GM12878 (cell line): ENCODE measurements at regions not wholly inside any gene's neighbourhood (a gene's known extent, or its start where the extent isn't known, plus 50 kb on each side); places are given as distances from the start of the nearest gene placed in this dataset.
"Not testable (repeated sequence)": the region's sequence is repeated elsewhere in the genome, so short reads cannot be mapped to it uniquely, and the experiment has no call there.

ENCODE experiments used
- ATAC-seq: fragments of 200-7000 bp; cut with Tn5 transposase; 3 replicates; pipeline ENCODE4 v1.9.1; 2020; ENCODE audit warnings: mild to moderate bottlenecking, moderate library complexity
- BruUV-seq: library from RNA; stranded (reverse); fragments of 400-500 nt; replicated peaks from 2 replicates; lab custom pipeline; 2021; lab: Mats Ljungman, UMichigan
- CTCF ChIA-PET: fragments of 300-600 bp; sonication (Branson Sonifier 250); formaldehyde crosslinking; extraction: SDS; loops from one replicate; lab custom pipeline; 2021; ENCODE audit warnings: inconsistent platforms; lab: Yijun Ruan, JAX
- POLR2A ChIA-PET: fragments of 350-600 bp; formaldehyde crosslinking; extraction: SDS; loops from one replicate; lab custom pipeline; 2021; ENCODE audit warnings: inconsistent platforms; lab: Charles Lee
- RAD21 ChIA-PET: fragments of 300-600 bp; sonication (Branson Sonifier 250); formaldehyde crosslinking; loops from one replicate; lab custom pipeline; 2023; ENCODE audit warnings: antibody characterized with exemption; ENCODE audit not compliant: unreplicated experiment; lab: Charles Lee
- SMC1A ChIA-PET: fragments of 300-600 bp; sonication (Branson Sonifier 250); formaldehyde crosslinking; loops from one replicate; lab custom pipeline; 2023; ENCODE audit not compliant: unreplicated experiment, uncharacterized antibody; lab: Charles Lee
- DNase-seq: peaks from one replicate; pipeline ENCODE4 v3.0.0-alpha.2; 2011; ENCODE audit warnings: low read depth, low spot score
- FAIRE-seq: peaks from 3 replicates; lab custom pipeline; 2011; peaks lifted over from hg19 to GRCh38; lab: Jason Lieb, UNC
- H2AFZ ChIP-seq: 2 replicates; pipeline ENCODE4 v1.6.0; 2011; ENCODE audit warnings: low read depth, low read length, control low read depth; ENCODE audit not compliant: control insufficient read depth
- H3K27ac ChIP-seq: 2 replicates; pipeline ENCODE4 v1.5.1; 2011; ENCODE audit warnings: control low read depth; ENCODE audit not compliant: control insufficient read depth, insufficient read depth
- H3K27me3 ChIP-seq, 2 experiments: replicated peaks in 1 of 2; 2 replicates each; pipeline versions ENCODE4 v1.6.0 to v1.6.1; 2011; ENCODE audit warnings: low read length in 1 of 2; ENCODE audit not compliant: control insufficient read depth in 2 of 2, insufficient read depth in 2 of 2
- H3K36me3 ChIP-seq, 2 experiments: 2 replicates each; pipeline ENCODE4 v1.5.1; 2011; ENCODE audit warnings: low read length in 1 of 2; ENCODE audit not compliant: control insufficient read depth in 2 of 2, insufficient read depth in 2 of 2
- H3K4me1 ChIP-seq: 2 replicates; pipeline ENCODE4 v1.6.1; 2011; ENCODE audit warnings: mild to moderate bottlenecking, low read length, moderate library complexity, mixed read lengths; ENCODE audit not compliant: control insufficient read depth, insufficient read depth
- H3K4me2 ChIP-seq: 2 replicates; pipeline ENCODE4 v1.6.0; 2011; ENCODE audit warnings: control low read depth; ENCODE audit not compliant: control insufficient read depth, insufficient read depth
- H3K4me3 ChIP-seq: fragments of 200-600 bp; sonication (generic); 2 replicates; pipeline ENCODE4 v1.5.1; 2016
- H3K79me2 ChIP-seq: 2 replicates; pipeline ENCODE4 v1.6.0; 2011; ENCODE audit warnings: low read length; ENCODE audit not compliant: control insufficient read depth, insufficient read depth
- H3K9ac ChIP-seq: 2 replicates; pipeline ENCODE4 v1.8.0; 2011; ENCODE audit warnings: low read length, control low read depth, mixed read lengths; ENCODE audit not compliant: control insufficient read depth, insufficient read depth
- H3K9me3 ChIP-seq: replicated peaks from 3 replicates; pipeline ENCODE4 v1.5.1; 2011; ENCODE audit warnings: mild to moderate bottlenecking, low read length; ENCODE audit not compliant: control insufficient read depth, insufficient read depth
- H4K20me1 ChIP-seq: 2 replicates; pipeline ENCODE4 v1.6.0; 2011; ENCODE audit not compliant: control insufficient read depth, insufficient read depth
- HDAC6 ChIP-seq: fragments of 200-600 bp; sonication (generic); IDR thresholded peaks from one replicate; pipeline ENCODE4 v1.8.0; 2017; ENCODE audit warnings: antibody characterized with exemption; ENCODE audit not compliant: unreplicated experiment
- MXI1 ChIP-seq: fragments of 150-350 bp; IDR thresholded peaks from 2 replicates; pipeline ENCODE4 v1.6.1; 2011; ENCODE audit warnings: low read depth, mild to moderate bottlenecking, inconsistent platforms, low read length, improper control_type of control experiment
- STAT1 ChIP-seq: fragments of 450-650 bp; conservative IDR thresholded peaks from 2 replicates; pipeline ENCODE4 v1.6.1; 2014; ENCODE audit warnings: antibody characterized with exemption, mild to moderate bottlenecking
- SUZ12 ChIP-seq: fragments of 200-600 bp; sonication (generic); IDR thresholded peaks from one replicate; pipeline ENCODE4 v1.6.1; 2018; ENCODE audit warnings: antibody characterized with exemption, mild to moderate bottlenecking; ENCODE audit not compliant: unreplicated experiment
- WRNIP1 ChIP-seq: IDR thresholded peaks from 2 replicates; pipeline ENCODE4 v1.6.1; 2011; ENCODE audit warnings: low read depth, low read length, improper control_type of control experiment, borderline replicate concordance
- ZBTB4 ChIP-seq: fragments of 450-650 bp; formaldehyde crosslinking; IDR thresholded peaks from 2 replicates; pipeline ENCODE4 v1.4.0; 2022; ENCODE audit warnings: mild to moderate bottlenecking, moderate library complexity
- WGBS: methylation state at CpG from one replicate; pipeline ENCODE4 v1.1.6; 2016; ENCODE audit warnings: low lambda C conversion rate; ENCODE audit not compliant: insufficient replicate concordance, insufficient coverage; ENCODE audit errors: missing lambda C conversion rate; 5-methylcytosine and 5-hydroxymethylcytosine counted together
- in situ Hi-C: fragments of 300-500 bp; cut with MboI; formaldehyde crosslinking; loops from 9 replicates; pipeline ENCODE4 v1.14.3; 2018; ENCODE audit warnings: mixed read lengths
- intact Hi-C: fragments of 100-400 bp; cut with micrococcal nuclease; formaldehyde crosslinking; loops from one replicate; pipeline ENCODE4 v1.14.2; 2022; ENCODE audit not compliant: unreplicated experiment

- TF ChIP-seq ZBTB4 (CRISPR knock-in tag) (no peak), MXI1 (no peak)
Measured at GRCh38 chr4:55027596-55027995, 97.8 kb downstream of the KDR start (continued).

GRCh38 chr4:55025456-55025855 lies 99.9 kb downstream of the KDR start:
- H3K4me3 ChIP-seq, H3K27me3 ChIP-seq, POLR2A ChIA-PET, H3K27ac ChIP-seq, H3K4me1 ChIP-seq, SMC1A ChIA-PET, H3K9me3 ChIP-seq, BruUV-seq, ATAC-seq, DNase-seq, H2AFZ ChIP-seq, intact Hi-C loops, H3K9ac ChIP-seq, RAD21 ChIA-PET, H3K36me3 ChIP-seq, H3K4me2 ChIP-seq, CTCF ChIA-PET, H4K20me1 ChIP-seq, in situ Hi-C loops, H3K79me2 ChIP-seq, FAIRE-seq: not testable (repeated sequence)
- WGBS, result 5% methylated on average over 6 of the region's 6 CpGs

DNA sequence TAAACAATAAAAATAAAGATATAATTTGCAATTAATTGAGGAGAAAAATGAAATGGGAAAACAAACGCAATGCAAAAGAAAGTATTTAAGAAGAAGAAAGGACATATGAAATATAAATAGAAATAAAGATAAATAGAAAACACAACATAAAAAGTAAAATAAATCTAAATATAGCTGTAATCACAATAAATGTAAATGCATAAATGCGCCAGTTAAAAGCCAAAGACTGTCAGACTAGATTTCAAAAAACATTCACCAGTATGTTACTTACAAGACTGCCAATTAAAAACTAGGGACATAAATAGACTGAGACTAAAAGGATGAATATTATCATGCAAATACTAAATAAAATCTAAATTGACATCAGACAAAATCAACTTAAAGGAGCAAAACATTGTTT lies 102.4 kb downstream of the KDR start:
- Histone ChIP-seq H3K9me3 (no peaks in the 10 kb centered on the region), H2AFZ (no peak overlapping the region), H3K27me3 (no peaks in the 10 kb centered on the region), H4K20me1 (no peaks in the 10 kb centered on the region), H3K27ac (no peak overlapping the region), H3K36me3 (no peaks in the 10 kb centered on the region), H3K9ac (no peak overlapping the region), H3K79me2 (no peaks in the 10 kb centered on the region), H3K4me1 (no peaks in the 10 kb centered on the region), H3K4me3 (no peak overlapping the region), H3K4me2 (no peak overlapping the region)
- 87% methylated on average over 2 of the region's 2 CpGs for WGBS
- intact Hi-C loops (no loop called here), in situ Hi-C loops (no loop called here)
- no peak for ATAC-seq
- TF ChIP-seq STAT1, result no peak
- TF ChIP-seq WRNIP1, result no peak
- no peak for TF ChIP-seq HDAC6
- no peak for TF ChIP-seq SUZ12
- no peak for DNase-seq
- CTCF ChIA-PET, result no interaction called here
- RAD21 ChIA-PET, result no interaction called here
- no TSS peak for BruUV-seq
- FAIRE-seq, result no peak
- SMC1A ChIA-PET, result no interaction called here
- POLR2A ChIA-PET, result no interaction called here
